Neuronal stem cell (in vitro differentiated cells): ENCODE measurements at regions not wholly inside any gene's neighbourhood (a gene's known extent, or its start where the extent isn't known, plus 50 kb on each side); places are given as distances from the start of the nearest gene placed in this dataset.

Experiments
- DNase-seq: peaks from one replicate; pipeline ENCODE4 v3.0.0-alpha.2; 2013; ENCODE audit warnings: low spot score
- H2AFZ ChIP-seq: one replicate; pipeline ENCODE4 v1.6.1; 2013; ENCODE audit warnings: mild to moderate bottlenecking, low read length, inconsistent platforms
- H2AK5ac ChIP-seq: 2 replicates; pipeline ENCODE4 v1.6.1; 2013; ENCODE audit warnings: low read depth, mild to moderate bottlenecking, inconsistent platforms, low read length, moderate library complexity, mixed read lengths
- H2BK120ac ChIP-seq: 2 replicates; pipeline ENCODE4 v1.6.1; 2013; ENCODE audit warnings: low read depth, mild to moderate bottlenecking, inconsistent platforms, low read length, moderate library complexity, mixed read lengths
- H2BK12ac ChIP-seq: one replicate; pipeline ENCODE4 v1.6.1; 2013; ENCODE audit warnings: low read length, inconsistent platforms
- H2BK15ac ChIP-seq: 2 replicates; pipeline ENCODE4 v1.6.1; 2013; ENCODE audit warnings: mild to moderate bottlenecking, low read length, inconsistent platforms, mixed read lengths
- H2BK5ac ChIP-seq: one replicate; pipeline ENCODE4 v1.6.1; 2013; ENCODE audit warnings: inconsistent platforms, mild to moderate bottlenecking, low read length, moderate library complexity
- H3K14ac ChIP-seq: one replicate; pipeline ENCODE4 v1.6.1; 2013; ENCODE audit warnings: low read length, inconsistent platforms
- H3K18ac ChIP-seq: 2 replicates; pipeline ENCODE4 v1.6.1; 2013; ENCODE audit warnings: low read length, inconsistent platforms
- H3K23ac ChIP-seq: 2 replicates; pipeline ENCODE4 v1.6.1; 2013; ENCODE audit warnings: low read depth, mild to moderate bottlenecking, mixed read lengths, low read length, inconsistent platforms; ENCODE audit not compliant: poor library complexity
- H3K27ac ChIP-seq: replicated peaks from 3 replicates; pipeline ENCODE4 v1.5.1; 2013; ENCODE audit warnings: low read length, inconsistent platforms
- H3K27me3 ChIP-seq, 3 experiments: 2 replicates each; pipeline ENCODE4 v1.6.1; 2013; ENCODE audit warnings: low read length in 3 of 3, mild to moderate bottlenecking in 2 of 3, inconsistent platforms in 1 of 3, low read depth in 1 of 3, mixed read lengths in 1 of 3, moderate library complexity in 1 of 3; ENCODE audit not compliant: control insufficient read depth in 3 of 3, insufficient read depth in 3 of 3
- H3K36me3 ChIP-seq, 2 donors: replicated peaks in 1 of 2; 2 replicates each; pipeline ENCODE4 v1.6.1; 2013; ENCODE audit warnings: low read length in 2 of 2; ENCODE audit not compliant: control insufficient read depth in 2 of 2, insufficient read depth in 2 of 2
- H3K4ac ChIP-seq: 2 replicates; pipeline ENCODE4 v1.6.1; 2013; ENCODE audit warnings: inconsistent platforms, mild to moderate bottlenecking, low read length, moderate library complexity
- H3K4me1 ChIP-seq, 2 donors: 1 replicate in 1 of 2; 2 replicates in 1 of 2; pipeline ENCODE4 v1.6.1; 2013; ENCODE audit warnings: low read length in 2 of 2, low read depth in 1 of 2; ENCODE audit not compliant: control insufficient read depth in 2 of 2, insufficient read depth in 1 of 2
- H3K4me2 ChIP-seq: one replicate; pipeline ENCODE4 v1.6.1; 2013; ENCODE audit warnings: mild to moderate bottlenecking, low read length, inconsistent platforms; ENCODE audit not compliant: insufficient read depth, poor library complexity, severe bottlenecking
- H3K4me3 ChIP-seq, 2 donors: 2 replicates each; pipeline ENCODE4 v1.5.1; 2013; ENCODE audit warnings: low read length in 2 of 2, mild to moderate bottlenecking in 2 of 2, inconsistent platforms in 1 of 2, moderate library complexity in 1 of 2
- H3K79me1 ChIP-seq: one replicate; pipeline ENCODE4 v1.6.1; 2013; ENCODE audit warnings: low read depth, mild to moderate bottlenecking, inconsistent platforms, low read length, moderate library complexity
- H3K9ac ChIP-seq: one replicate; pipeline ENCODE4 v1.6.1; 2013; ENCODE audit warnings: mild to moderate bottlenecking, low read depth, low read length, inconsistent platforms; ENCODE audit not compliant: poor library complexity
- H3K9me3 ChIP-seq, 2 donors: replicated peaks in 1 of 2; 2 replicates each; pipeline versions ENCODE3 to v1.6.1; 2013; ENCODE audit warnings: low read length in 2 of 2, mild to moderate bottlenecking in 2 of 2, inconsistent platforms in 1 of 2, low read depth in 1 of 2, mixed read lengths in 1 of 2, moderate library complexity in 1 of 2; ENCODE audit not compliant: control insufficient read depth in 2 of 2, insufficient read depth in 1 of 2
- H4K8ac ChIP-seq: one replicate; pipeline ENCODE4 v1.6.1; 2013; ENCODE audit warnings: low read depth, mild to moderate bottlenecking, inconsistent platforms, low read length, moderate library complexity
- H4K91ac ChIP-seq: one replicate; pipeline ENCODE4 v1.6.1; 2013; ENCODE audit warnings: low read length, low read depth, mild to moderate bottlenecking, inconsistent platforms; ENCODE audit not compliant: poor library complexity
- WGBS, 2 donors: extraction: QIAGEN DNeasy Blood & Tissue Kit; methylation state at CpG; one replicate each; pipeline ENCODE4 v1.1.7; 2013; ENCODE audit warnings: missing lambda C conversion rate in 2 of 2, mixed read lengths in 1 of 2; ENCODE audit not compliant: insufficient read length in 2 of 2, insufficient replicate concordance in 1 of 2; ENCODE audit errors: extremely low coverage in 2 of 2; 5-methylcytosine and 5-hydroxymethylcytosine counted together

- Histone ChIP-seq H3K27me3 (no peaks in the 10 kb centered on the region), H2BK12ac (no peak overlapping the region), H3K9ac (no peak overlapping the region), H3K4me1 (no peaks in the 10 kb centered on the region), H3K27ac (no peak overlapping the region), H3K23ac (no peak overlapping the region), H3K4ac (no peak overlapping the region), H3K9me3 (peaks cover 0 to 2% of the 10 kb centered on the region in 2 donors), H3K18ac (no peak overlapping the region), H4K91ac (no peak overlapping the region), H3K36me3 (no peaks in the 10 kb centered on the region), H2BK120ac (no peak overlapping the region), H2BK5ac (no peak overlapping the region), H2AK5ac (no peak overlapping the region), H4K8ac (no peak overlapping the region), H3K14ac (no peak overlapping the region), H3K4me3 (no peak overlapping the region), H2BK15ac (no peak overlapping the region), H2AFZ (no peak overlapping the region), H3K4me2 (no peak overlapping the region), H3K79me1 (no peaks in the 10 kb centered on the region)
- no peak for DNase-seq
These were observed 65.0 kb upstream of the DAZL start for GRCh38 chr3:16670191-16670590.

GRCh38 chr3:16671690-16672089 is 66.5 kb upstream of the DAZL start:
- no peak overlapping the region for H2AFZ ChIP-seq
- H2BK120ac ChIP-seq, result no peak overlapping the region
- no peak overlapping the region for H4K91ac ChIP-seq
- no peaks in the 10 kb centered on the region for H3K79me1 ChIP-seq
- H3K18ac ChIP-seq, result no peak overlapping the region
- no peak overlapping the region for H3K4me3 ChIP-seq
- H3K4me1 ChIP-seq, result no peaks in the 10 kb centered on the region
- no peak overlapping the region for H3K9ac ChIP-seq
- no peak overlapping the region for H3K4me2 ChIP-seq
- no peak overlapping the region for H3K27ac ChIP-seq
- no peak overlapping the region for H2BK12ac ChIP-seq
- no peak overlapping the region for H3K14ac ChIP-seq
- H2AK5ac ChIP-seq, result no peak overlapping the region
- peaks cover 0 to 2% of the 10 kb centered on the region in 2 donors for H3K9me3 ChIP-seq
- H3K36me3 ChIP-seq, result no peaks in the 10 kb centered on the region
- DNase-seq, result no peak
- no peak overlapping the region for H3K4ac ChIP-seq
- H4K8ac ChIP-seq, result no peak overlapping the region
- H2BK15ac ChIP-seq, result no peak overlapping the region
- no CpG with 5 or more reads among the region's 1 CpG for WGBS, 2 donors
- H3K27me3 ChIP-seq, result no peaks in the 10 kb centered on the region
- H3K23ac ChIP-seq, result no peak overlapping the region
- no peak overlapping the region for H2BK5ac ChIP-seq

GRCh38 chr3:16673530-16673929 is 68.3 kb upstream of the DAZL start:
- H3K79me1 ChIP-seq, result no peaks in the 10 kb centered on the region
- H3K36me3 ChIP-seq, result no peaks in the 10 kb centered on the region
- H2BK15ac ChIP-seq, result no peak overlapping the region
- no peak overlapping the region for H2AFZ ChIP-seq
- H3K9me3 ChIP-seq, result peaks cover 0 to 2% of the 10 kb centered on the region in 2 donors
- H3K4ac ChIP-seq, result no peak overlapping the region
- H2BK120ac ChIP-seq, result no peak overlapping the region
- H3K18ac ChIP-seq, result no peak overlapping the region
- H3K9ac ChIP-seq, result no peak overlapping the region
- H3K27ac ChIP-seq, result no peak overlapping the region
- H3K14ac ChIP-seq, result no peak overlapping the region
- H4K8ac ChIP-seq, result no peak overlapping the region
- no peak overlapping the region for H3K4me2 ChIP-seq
- no peaks in the 10 kb centered on the region for H3K27me3 ChIP-seq
- H2BK12ac ChIP-seq, result no peak overlapping the region
- no peak overlapping the region for H2AK5ac ChIP-seq
- no peaks in the 10 kb centered on the region for H3K4me1 ChIP-seq
- H4K91ac ChIP-seq, result no peak overlapping the region
- no peak for DNase-seq
- no peak overlapping the region for H3K23ac ChIP-seq
- no peak overlapping the region for H2BK5ac ChIP-seq
- no peak overlapping the region for H3K4me3 ChIP-seq

GRCh38 chr3:16675805-16676204 is 70.6 kb upstream of the DAZL start:
- Histone ChIP-seq H2AFZ (no peak overlapping the region), H3K14ac (no peak overlapping the region), H3K4ac (no peak overlapping the region), H3K4me3 (no peak overlapping the region), H2BK12ac (no peak overlapping the region), H3K36me3 (no peaks in the 10 kb centered on the region), H3K23ac (no peak overlapping the region), H2BK120ac (no peak overlapping the region), H2BK5ac (no peak overlapping the region), H4K8ac (no peak overlapping the region), H3K27me3 (no peaks in the 10 kb centered on the region), H3K9me3 (peaks cover 0 to 2% of the 10 kb centered on the region in 2 donors), H3K18ac (no peak overlapping the region), H2BK15ac (no peak overlapping the region), H3K4me1 (no peaks in the 10 kb centered on the region), H3K4me2 (no peak overlapping the region), H4K91ac (no peak overlapping the region), H3K79me1 (no peaks in the 10 kb centered on the region), H3K9ac (no peak overlapping the region), H3K27ac (no peak overlapping the region), H2AK5ac (no peak overlapping the region)
- no peak for DNase-seq
